Mesendoderm (in vitro differentiated cells): ENCODE measurements at regions not wholly inside any gene's neighbourhood (a gene's known extent, or its start where the extent isn't known, plus 50 kb on each side); places are given as distances from the start of the nearest gene placed in this dataset.

Source experiments
- DNase-seq: peaks from one replicate; pipeline ENCODE4 v3.0.0; 2013
- H2AK5ac ChIP-seq: 2 replicates; pipeline ENCODE4 v1.6.1; 2013; ENCODE audit warnings: low read length, inconsistent platforms
- H2BK120ac ChIP-seq: 2 replicates; pipeline ENCODE4 v1.6.1; 2013; ENCODE audit warnings: low read depth, mild to moderate bottlenecking, low read length, moderate library complexity, mixed read lengths
- H2BK15ac ChIP-seq: replicated peaks from 2 replicates; pipeline ENCODE4 v1.6.1; 2013; ENCODE audit warnings: low read depth, mild to moderate bottlenecking, moderate library complexity
- H2BK5ac ChIP-seq: 2 replicates; pipeline ENCODE4 v1.6.1; 2013; ENCODE audit warnings: low read length, inconsistent platforms
- H3K18ac ChIP-seq: 2 replicates; pipeline ENCODE4 v1.6.1; 2013; ENCODE audit warnings: mild to moderate bottlenecking, low read length, mixed read lengths
- H3K23ac ChIP-seq: one replicate; pipeline ENCODE4 v1.6.1; 2013; ENCODE audit warnings: low read length
- H3K27ac ChIP-seq: 2 replicates; pipeline ENCODE4 v1.5.1; 2013; ENCODE audit warnings: low read depth, mild to moderate bottlenecking, inconsistent platforms, low read length, moderate library complexity
- H3K27me3 ChIP-seq: 2 replicates; pipeline ENCODE4 v1.6.1; 2013; ENCODE audit warnings: low read length, control low read depth, mild to moderate bottlenecking, inconsistent platforms; ENCODE audit not compliant: insufficient read depth, poor library complexity
- H3K36me3 ChIP-seq: 2 replicates; pipeline ENCODE4 v1.6.1; 2013; ENCODE audit warnings: low read length, inconsistent platforms; ENCODE audit not compliant: control insufficient read depth, insufficient read depth
- H3K4ac ChIP-seq: one replicate; pipeline ENCODE4 v1.6.1; 2013; ENCODE audit warnings: low read depth, mild to moderate bottlenecking, low read length, moderate library complexity
- H3K4me1 ChIP-seq: 2 replicates; pipeline ENCODE4 v1.6.1; 2013; ENCODE audit warnings: low read depth, low read length, inconsistent platforms; ENCODE audit not compliant: control insufficient read depth
- H3K4me2 ChIP-seq: 2 replicates; pipeline ENCODE4 v1.6.1; 2013; ENCODE audit warnings: low read length
- H3K4me3 ChIP-seq: 2 replicates; pipeline ENCODE4 v1.5.1; 2013; ENCODE audit warnings: mild to moderate bottlenecking, low read length
- H3K56ac ChIP-seq: one replicate; pipeline ENCODE4 v1.6.1; 2013; ENCODE audit warnings: low read length
- H3K79me1 ChIP-seq: 2 replicates; pipeline ENCODE4 v1.6.1; 2013; ENCODE audit warnings: low read length, inconsistent platforms
- H3K79me2 ChIP-seq: 2 replicates; pipeline ENCODE4 v1.6.1; 2013; ENCODE audit warnings: mild to moderate bottlenecking, low read length; ENCODE audit not compliant: control insufficient read depth, insufficient read depth
- H3K9ac ChIP-seq: 2 replicates; pipeline ENCODE4 v1.6.1; 2013; ENCODE audit warnings: low read length, inconsistent platforms
- H4K5ac ChIP-seq: one replicate; pipeline ENCODE4 v1.6.1; 2013; ENCODE audit warnings: low read length
- H4K8ac ChIP-seq: one replicate; pipeline ENCODE4 v1.6.1; 2013; ENCODE audit warnings: low read depth, mild to moderate bottlenecking, control low read depth, low read length, moderate library complexity
- WGBS: extraction: QIAGEN DNeasy Blood & Tissue Kit; methylation state at CpG from one replicate; pipeline ENCODE4 v1.1.7; 2013; ENCODE audit warnings: low lambda C conversion rate, missing lambda C conversion rate; ENCODE audit not compliant: insufficient coverage; ENCODE audit errors: extremely low coverage; 5-methylcytosine and 5-hydroxymethylcytosine counted together

GRCh38 chr22:49312601-49313000 is 515.1 kb downstream of the BRD1 start:
- H3K18ac ChIP-seq = no peak overlapping the region
- H3K9ac ChIP-seq = no peak overlapping the region
- H3K36me3 ChIP-seq = no peaks in the 10 kb centered on the region
- no peak overlapping the region for H4K5ac ChIP-seq
- no peak overlapping the region for H3K4me2 ChIP-seq
- DNase-seq = no peak
- no peaks in the 10 kb centered on the region for H3K79me2 ChIP-seq
- no peak overlapping the region for H3K27ac ChIP-seq
- H3K4ac ChIP-seq = no peak overlapping the region
- no peak overlapping the region for H4K8ac ChIP-seq
- no peaks in the 10 kb centered on the region for H3K79me1 ChIP-seq
- no peaks in the 10 kb centered on the region for H3K27me3 ChIP-seq
- no CpG with 5 or more reads among the region's 2 CpGs for WGBS
- no peak overlapping the region for H2BK120ac ChIP-seq
- H2BK5ac ChIP-seq = no peak overlapping the region
- no peak overlapping the region for H2AK5ac ChIP-seq
- H3K23ac ChIP-seq = no peak overlapping the region
- no peak overlapping the region for H3K56ac ChIP-seq
- H3K4me3 ChIP-seq = no peak overlapping the region
- H3K4me1 ChIP-seq = no peaks in the 10 kb centered on the region
- no peak overlapping the region for H2BK15ac ChIP-seq

GRCh38 chr22:49310354-49310753 is 517.3 kb downstream of the BRD1 start:
- Histone ChIP-seq H3K4me1 (no peaks in the 10 kb centered on the region), H3K4me2 (no peak overlapping the region), H3K27ac (no peak overlapping the region), H3K79me1 (no peaks in the 10 kb centered on the region), H3K18ac (no peak overlapping the region), H2BK5ac (no peak overlapping the region), H4K5ac (no peak overlapping the region), H2BK15ac (no peak overlapping the region), H2BK120ac (no peak overlapping the region), H3K9ac (no peak overlapping the region), H3K4ac (no peak overlapping the region), H2AK5ac (no peak overlapping the region), H3K4me3 (no peak overlapping the region), H3K36me3 (no peaks in the 10 kb centered on the region), H3K79me2 (no peaks in the 10 kb centered on the region), H3K27me3 (no peaks in the 10 kb centered on the region), H3K23ac (no peak overlapping the region), H3K56ac (no peak overlapping the region), H4K8ac (no peak overlapping the region)
- no CpG with 5 or more reads among the region's 11 CpGs for WGBS
- DNase-seq = no peak

- Histone ChIP-seq H3K9ac (no peak overlapping the region), H3K36me3 (no peaks in the 10 kb centered on the region), H2AK5ac (no peak overlapping the region), H4K8ac (no peak overlapping the region), H3K4me2 (no peak overlapping the region), H3K4me3 (no peak overlapping the region), H4K5ac (no peak overlapping the region), H3K4ac (no peak overlapping the region), H3K79me1 (no peaks in the 10 kb centered on the region), H2BK15ac (no peak overlapping the region), H3K23ac (no peak overlapping the region), H3K18ac (no peak overlapping the region), H3K27me3 (no peaks in the 10 kb centered on the region), H3K79me2 (no peaks in the 10 kb centered on the region), H2BK5ac (no peak overlapping the region), H3K4me1 (no peaks in the 10 kb centered on the region), H2BK120ac (no peak overlapping the region), H3K27ac (no peak overlapping the region), H3K56ac (no peak overlapping the region)
- no peak for DNase-seq
- WGBS = no CpG with 5 or more reads among the region's 11 CpGs
Observed at GRCh38 chr22:49308300-49308699, 519.4 kb downstream of the BRD1 start.

- Histone ChIP-seq H3K9ac (no peak overlapping the region), H3K36me3 (no peaks in the 10 kb centered on the region), H3K18ac (no peak overlapping the region), H2AK5ac (no peak overlapping the region), H3K27me3 (no peaks in the 10 kb centered on the region), H3K79me1 (no peaks in the 10 kb centered on the region), H4K5ac (no peak overlapping the region), H3K27ac (no peak overlapping the region), H2BK120ac (no peak overlapping the region), H3K56ac (no peak overlapping the region), H3K4ac (no peak overlapping the region), H3K4me3 (no peak overlapping the region), H2BK5ac (no peak overlapping the region), H3K23ac (no peak overlapping the region), H3K79me2 (no peaks in the 10 kb centered on the region), H3K4me1 (no peaks in the 10 kb centered on the region), H2BK15ac (no peak overlapping the region), H3K4me2 (no peak overlapping the region), H4K8ac (no peak overlapping the region)
- no peak for DNase-seq
- WGBS = no CpG with 5 or more reads among the region's 16 CpGs
Observed at GRCh38 chr22:49307870-49308269, 519.8 kb downstream of the BRD1 start.

- Histone ChIP-seq H4K8ac (no peak overlapping the region), H2BK120ac (no peak overlapping the region), H3K23ac (no peak overlapping the region), H3K56ac (no peak overlapping the region), H3K79me1 (no peaks in the 10 kb centered on the region), H2BK5ac (no peak overlapping the region), H3K36me3 (no peaks in the 10 kb centered on the region), H3K79me2 (no peaks in the 10 kb centered on the region), H3K18ac (no peak overlapping the region), H2AK5ac (no peak overlapping the region), H3K27me3 (no peaks in the 10 kb centered on the region), H3K4ac (no peak overlapping the region), H3K4me2 (no peak overlapping the region), H3K27ac (no peak overlapping the region), H3K9ac (no peak overlapping the region), H3K4me1 (no peaks in the 10 kb centered on the region), H2BK15ac (no peak overlapping the region), H4K5ac (no peak overlapping the region), H3K4me3 (no peak overlapping the region)
- no CpG with 5 or more reads among the region's 2 CpGs for WGBS
- no peak for DNase-seq
Observed at GRCh38 chr22:49307481-49307830, 520.2 kb downstream of the BRD1 start.

GRCh38 chr22:49306632-49307480 is 520.8 kb downstream of the BRD1 start:
- no peak for DNase-seq
- H3K18ac ChIP-seq = no peak overlapping the region
- H3K9ac ChIP-seq = no peak overlapping the region

More at GRCh38 chr22:49306632-49307480, 520.8 kb downstream of the BRD1 start:
- no peak overlapping the region for H4K8ac ChIP-seq
- H3K56ac ChIP-seq = no peak overlapping the region
- no peak overlapping the region for H4K5ac ChIP-seq
- no peaks in the 10 kb centered on the region for H3K79me1 ChIP-seq
- no peaks in the 10 kb centered on the region for H3K79me2 ChIP-seq
- H3K36me3 ChIP-seq = no peaks in the 10 kb centered on the region
- H3K4me3 ChIP-seq = no peak overlapping the region
- no peak overlapping the region for H3K4me2 ChIP-seq
- no peak overlapping the region for H2BK120ac ChIP-seq
- H2BK5ac ChIP-seq = no peak overlapping the region
- no peak overlapping the region for H3K27ac ChIP-seq
- no peaks in the 10 kb centered on the region for H3K27me3 ChIP-seq
- WGBS = no CpG with 5 or more reads among the region's 31 CpGs
- H2AK5ac ChIP-seq = no peak overlapping the region
- no peak overlapping the region for H3K23ac ChIP-seq
- no peak overlapping the region for H2BK15ac ChIP-seq
- H3K4ac ChIP-seq = no peak overlapping the region
- no peaks in the 10 kb centered on the region for H3K4me1 ChIP-seq
